GM23338 (cell line): ENCODE measurements at regions not wholly inside any gene's neighbourhood (a gene's known extent, or its start where the extent isn't known, plus 50 kb on each side); places are given as distances from the start of the nearest gene placed in this dataset.

Experiments used
- CREB1 ChIP-seq: fragments of 250-450 bp; sonication (Bioruptor Pico); IDR thresholded peaks from 2 replicates; pipeline ENCODE4 v1.5.0; 2020; ENCODE audit warnings: low read depth, mild to moderate bottlenecking, moderate library complexity
- CTCF ChIP-seq, 2 experiments: fragments of 200-600 bp in 1 of 2; sonication (generic) in 1 of 2; conservative IDR thresholded peaks; 2 replicates each; pipeline versions ENCODE4 v1.5.1 to v1.6.1; 2016 to 2017; ENCODE audit warnings: antibody characterized with exemption in 2 of 2, low read depth in 2 of 2, mild to moderate bottlenecking in 2 of 2, moderate library complexity in 1 of 2
- ETS1 ChIP-seq: IDR thresholded peaks from 2 replicates; pipeline ENCODE4 v1.6.1; 2016; ENCODE audit warnings: antibody characterized with exemption
- EZH2 ChIP-seq: fragments of 200-600 bp; sonication (generic); IDR thresholded peaks from one replicate; pipeline ENCODE4 v1.8.0; 2017; ENCODE audit warnings: antibody characterized with exemption, mild to moderate bottlenecking, low read depth; ENCODE audit not compliant: unreplicated experiment
- EZH2phosphoT487 ChIP-seq: fragments of 200-600 bp; sonication (generic); IDR thresholded peaks from one replicate; pipeline ENCODE4 v1.8.1; 2018; ENCODE audit warnings: antibody characterized with exemption; ENCODE audit not compliant: unreplicated experiment
- JUNB ChIP-seq: IDR thresholded peaks from one replicate; pipeline ENCODE4 v1.6.1; 2016; ENCODE audit warnings: antibody characterized with exemption; ENCODE audit not compliant: unreplicated experiment
- POLR2AphosphoS5 ChIP-seq: IDR thresholded peaks from 2 replicates; pipeline ENCODE4 v1.6.1; 2016; ENCODE audit warnings: antibody characterized with exemption, low read depth
- REST ChIP-seq: IDR thresholded peaks from one replicate; pipeline ENCODE4 v1.6.1; 2018; ENCODE audit warnings: antibody characterized with exemption; ENCODE audit not compliant: unreplicated experiment
- STAT1 ChIP-seq: IDR thresholded peaks from one replicate; pipeline ENCODE4 v1.6.1; 2016; ENCODE audit warnings: antibody characterized with exemption; ENCODE audit not compliant: unreplicated experiment
- ZNF114 ChIP-seq: fragments of 250-450 bp; sonication (Bioruptor Pico); IDR thresholded peaks from 2 replicates; pipeline ENCODE4 v1.5.0; 2020; ENCODE audit warnings: mild to moderate bottlenecking, moderate library complexity
- ZNF331 ChIP-seq: fragments of 250-450 bp; sonication (Bioruptor Pico); IDR thresholded peaks from 2 replicates; pipeline ENCODE4 v1.5.0; 2020; ENCODE audit warnings: low read depth, mild to moderate bottlenecking, moderate library complexity
- ZNF462 ChIP-seq: fragments of 250-450 bp; sonication (Bioruptor Pico); IDR thresholded peaks from 2 replicates; pipeline ENCODE4 v1.5.0; 2020; ENCODE audit warnings: mild to moderate bottlenecking, moderate library complexity

- TF ChIP-seq CTCF (conservative IDR thresholded peaks at IDR 0.05; ENCODE audit: low read depth in 2 of 2) (no peak), POLR2AphosphoS5 (no peak), JUNB (no peak), EZH2phosphoT487 (no peak), ZNF114 (no peak), EZH2 (no peak), STAT1 (no peak), REST (no peak), ZNF331 (CRISPR knock-in tag) (no peak), ETS1 (no peak), CREB1 (CRISPR knock-in tag) (no peak), ZNF462 (no peak)
Observed at GRCh38 chr3:23128655-23129054, 74.5 kb upstream of the UBE2E2 start.
